Jurkat, Clone E6-1 (cell line): ENCODE measurements at regions not wholly inside any gene's neighbourhood (a gene's known extent, or its start where the extent isn't known, plus 50 kb on each side); places are given as distances from the start of the nearest gene placed in this dataset.
"Not testable (repeated sequence)": the region's sequence is repeated elsewhere in the genome, so short reads cannot be mapped to it uniquely, and the experiment has no call there.

Source experiments
- DNase-seq: peaks from one replicate; pipeline ENCODE4 v3.0.0-alpha.2; 2011; ENCODE audit warnings: low read depth, low spot score
- H3K4me3 ChIP-seq: 2 replicates; pipeline ENCODE4 v1.5.1; 2011; ENCODE audit warnings: mild to moderate bottlenecking, low read length, control low read depth, moderate library complexity

GRCh38 chr2:61690078-61690596 lies 152.0 kb upstream of the XPO1 start:
- no peak overlapping the region for H3K4me3 ChIP-seq

DNA sequence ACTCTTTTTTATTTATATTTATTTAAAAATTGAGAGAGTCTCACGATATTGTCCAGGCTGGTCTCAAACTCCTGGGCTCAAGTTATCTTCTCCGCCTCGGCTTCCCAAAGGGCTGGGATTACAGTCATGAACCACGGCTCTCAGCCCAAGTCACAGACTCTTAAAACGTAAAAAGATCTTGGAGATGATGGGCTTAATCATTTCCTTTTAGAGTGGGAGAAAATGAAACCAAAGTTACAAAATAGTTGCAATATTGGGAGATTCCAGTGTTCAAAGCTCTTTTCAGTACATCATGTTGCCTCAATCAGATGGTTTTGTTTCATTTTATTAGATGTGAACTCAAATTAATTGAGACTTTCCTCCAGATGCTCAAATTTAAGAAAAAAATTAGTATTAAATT lies 151.4 kb upstream of the XPO1 start:
- no peak overlapping the region for H3K4me3 ChIP-seq
- DNase-seq = no peak

More at GRCh38 chr2:61690078-61690596, 152.0 kb upstream of the XPO1 start:
- DNase-seq = no peak

- H3K4me3 ChIP-seq = no peak overlapping the region
- no peak for DNase-seq
These were observed 150.5 kb upstream of the XPO1 start for GRCh38 chr2:61688369-61689334.

DNA sequence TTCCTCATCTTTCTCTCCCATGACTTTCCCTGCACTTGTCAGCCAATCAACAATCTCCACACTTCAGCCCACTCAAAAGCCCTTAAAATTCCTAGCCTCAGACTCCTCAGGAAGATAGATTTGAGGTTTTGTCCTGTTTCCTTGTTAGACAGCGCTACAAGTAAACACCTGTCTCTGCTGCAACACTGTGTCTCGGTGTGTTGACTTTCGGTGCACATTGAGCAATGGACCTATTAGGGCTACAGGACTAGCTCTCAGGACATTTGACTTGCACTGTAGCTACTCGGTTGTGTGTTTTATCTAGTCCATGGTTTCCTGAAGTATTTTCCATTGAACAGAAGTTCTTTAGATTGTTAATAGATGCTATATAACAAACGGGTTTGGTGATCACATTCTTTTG lies 140.9 kb upstream of the XPO1 start:
- no peak for DNase-seq
- H3K4me3 ChIP-seq = no peak overlapping the region

GRCh38 chr2:61677942-61678341 lies 139.8 kb upstream of the XPO1 start:
- H3K4me3 ChIP-seq = no peak overlapping the region
- no peak for DNase-seq

GRCh38 chr2:61677306-61677705 lies 139.2 kb upstream of the XPO1 start:
- no peak for DNase-seq

DNA sequence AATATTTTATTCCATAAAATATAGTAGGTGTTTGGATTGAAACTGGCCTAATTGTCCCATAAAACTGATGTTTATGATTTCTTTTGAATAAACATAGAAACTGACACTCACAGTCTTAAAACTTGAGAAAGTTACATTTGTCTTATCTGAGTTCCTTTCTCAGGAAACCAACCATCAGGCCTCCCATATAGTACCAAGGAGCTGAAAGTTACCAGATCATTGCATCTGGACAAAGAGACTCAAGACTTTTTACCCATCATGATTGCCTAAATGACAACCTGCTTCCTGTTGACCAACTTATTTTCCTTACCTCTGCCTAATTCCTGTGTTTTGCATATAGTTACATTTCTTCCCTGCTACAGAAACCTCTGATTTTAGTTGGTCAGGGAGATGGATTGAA lies 137.0 kb upstream of the XPO1 start:
- H3K4me3 ChIP-seq = no peak overlapping the region
- DNase-seq = no peak

More at GRCh38 chr2:61677306-61677705, 139.2 kb upstream of the XPO1 start:
- H3K4me3 ChIP-seq = no peak overlapping the region

GRCh38 chr2:61671561-61672315 lies 133.6 kb upstream of the XPO1 start:
- H3K4me3 ChIP-seq = no peak overlapping the region
- no peak for DNase-seq

DNA sequence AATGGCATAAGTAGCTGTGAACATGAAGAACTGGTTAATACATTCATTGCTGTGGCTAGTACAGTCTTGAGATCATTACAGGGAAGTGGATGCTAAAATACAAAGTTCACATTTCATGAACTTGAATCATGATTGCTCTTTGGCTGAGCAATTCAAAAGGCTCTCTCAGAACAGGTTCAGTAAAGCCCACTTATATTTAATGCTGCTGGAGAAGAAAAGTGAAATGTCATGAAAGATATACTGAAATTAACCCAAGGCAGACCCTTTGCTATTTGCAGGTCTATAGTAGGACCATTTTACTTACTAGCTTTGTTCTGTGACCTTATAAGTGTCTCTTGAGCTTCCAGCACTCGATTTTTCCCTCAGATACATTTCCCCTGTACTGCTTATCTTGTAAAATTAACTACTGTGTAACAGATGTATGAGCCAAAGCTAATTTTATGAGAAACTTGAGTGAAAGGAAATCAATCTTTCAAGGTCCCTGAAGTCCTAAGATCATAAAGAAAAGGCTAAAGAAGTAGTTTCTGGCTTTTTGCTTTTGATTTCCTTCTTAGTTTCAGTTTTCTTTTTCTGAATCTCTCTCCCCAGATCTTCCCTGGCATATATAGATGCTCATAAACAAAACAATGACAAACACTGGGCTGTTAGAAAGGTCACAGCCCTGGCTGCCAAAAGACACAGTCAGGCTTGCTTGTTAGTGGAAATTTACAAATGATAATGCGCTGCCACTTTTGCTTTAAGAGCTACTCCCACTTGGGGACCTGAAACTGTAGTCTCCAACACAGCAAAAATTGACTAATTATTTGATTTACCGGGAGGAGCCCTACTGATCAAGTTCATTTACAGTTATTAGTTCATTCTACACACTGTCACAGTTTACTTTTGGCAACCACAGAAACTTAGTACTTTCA lies 132.7 kb upstream of the XPO1 start:
- DNase-seq = no peak
- no peak overlapping the region for H3K4me3 ChIP-seq

DNA sequence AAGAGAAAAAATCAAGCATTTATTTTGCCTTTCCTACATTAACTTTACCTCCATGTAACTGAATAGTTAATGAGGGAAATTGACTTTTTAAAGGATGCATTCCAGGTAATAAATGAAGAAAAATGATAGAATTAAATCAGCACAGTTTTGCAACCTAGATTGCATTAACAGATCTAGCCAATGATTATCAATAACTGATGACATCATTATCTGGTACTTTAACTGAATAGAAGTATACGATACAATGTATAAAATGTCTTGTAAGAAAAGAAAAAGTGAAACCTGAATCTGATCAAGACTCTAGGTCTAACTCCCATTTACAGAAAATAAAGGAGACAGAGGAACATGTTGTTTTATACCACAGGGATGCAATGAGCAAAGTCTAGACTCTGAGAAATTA lies 126.0 kb upstream of the XPO1 start:
- no peak for DNase-seq
- no peak overlapping the region for H3K4me3 ChIP-seq

DNA sequence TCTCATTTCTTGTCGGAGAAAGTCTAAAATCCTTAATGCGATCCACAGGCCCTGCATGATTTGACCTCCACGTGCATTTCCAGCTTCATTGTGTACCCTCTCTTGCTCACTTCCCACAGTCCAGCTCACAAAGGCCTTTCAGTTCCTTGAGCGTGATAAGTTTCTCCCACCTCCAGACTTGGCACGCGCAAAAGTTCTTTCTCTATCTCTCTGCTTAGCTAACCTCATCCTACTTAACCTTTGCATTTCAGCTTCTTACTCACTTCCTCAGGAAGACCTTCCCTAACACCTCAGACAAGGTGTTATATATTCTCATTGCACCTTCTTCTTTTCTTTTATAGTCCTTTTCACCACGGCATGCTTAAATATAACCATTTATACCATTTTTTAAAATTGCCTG lies 124.8 kb upstream of the XPO1 start:
- no peak for DNase-seq
- no peak overlapping the region for H3K4me3 ChIP-seq

- DNase-seq = no peak
- no peak overlapping the region for H3K4me3 ChIP-seq
These were observed 122.6 kb upstream of the XPO1 start for GRCh38 chr2:61660511-61661388.

DNA sequence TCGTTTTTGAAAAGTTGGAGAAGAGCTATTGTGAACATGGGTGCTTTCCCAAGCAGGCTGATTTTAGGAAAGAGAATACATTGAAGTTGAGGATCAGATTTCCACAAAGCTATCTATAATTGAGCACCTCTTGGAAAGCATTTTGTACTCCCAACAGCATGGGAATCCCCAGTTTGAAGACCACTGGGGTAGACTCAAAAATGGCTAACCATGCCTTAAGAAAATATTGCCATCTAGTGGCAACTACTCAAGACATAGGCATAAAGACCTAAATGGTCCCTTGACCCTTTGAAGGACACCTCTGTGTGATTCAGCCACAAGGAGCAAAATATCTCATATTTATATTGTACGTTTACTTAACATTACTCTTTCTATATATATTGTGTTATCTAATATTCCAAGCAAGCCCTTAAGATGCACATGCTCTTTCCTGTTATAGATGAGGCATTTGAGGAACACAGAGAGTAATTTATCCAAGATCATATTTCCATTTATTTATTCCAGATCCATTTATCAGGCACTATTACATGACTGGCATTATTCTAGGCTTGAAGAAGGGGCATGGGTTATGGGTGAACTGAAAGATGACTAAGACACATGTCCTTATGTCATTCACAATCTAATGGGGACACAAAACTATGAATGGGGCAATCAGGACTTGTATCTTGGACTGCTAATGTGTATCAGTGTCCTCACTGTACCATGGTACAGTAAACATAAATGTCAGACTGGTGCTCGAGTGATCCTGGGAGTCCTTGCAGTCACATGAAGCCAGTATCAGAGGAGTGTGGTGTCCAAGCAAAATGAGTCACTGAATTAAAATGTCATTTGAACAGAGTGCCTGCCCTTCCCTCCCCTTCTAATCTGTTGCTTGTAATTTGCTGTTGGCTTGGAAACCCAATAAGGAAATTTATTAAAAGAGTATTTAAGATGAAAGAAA lies 121.0 kb upstream of the XPO1 start:
- no peak overlapping the region for H3K4me3 ChIP-seq
- DNase-seq = peak; percentile 8

DNA sequence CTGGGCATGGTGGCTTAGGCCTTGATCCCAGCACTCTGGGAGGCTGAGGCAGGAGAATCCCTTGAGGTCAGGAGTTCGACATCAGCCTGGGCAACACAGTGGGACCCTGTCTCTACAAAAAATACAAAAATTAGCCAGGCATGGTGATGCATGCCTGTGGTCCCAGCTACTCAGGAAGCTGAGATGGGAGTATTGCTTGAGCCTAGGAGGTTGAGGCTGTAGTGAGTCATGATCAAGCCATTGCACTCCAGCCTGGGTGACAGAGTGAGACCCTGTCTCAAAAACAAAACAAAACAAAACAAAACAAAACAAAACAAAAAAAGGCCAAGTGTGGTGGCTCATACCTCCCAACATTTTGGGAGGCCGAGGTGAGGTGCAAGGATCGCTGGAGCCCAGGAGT lies 111.8 kb upstream of the XPO1 start:
- H3K4me3 ChIP-seq, DNase-seq: not testable (repeated sequence)

GRCh38 chr2:61649021-61649420 lies 110.9 kb upstream of the XPO1 start:
- H3K4me3 ChIP-seq = no peak overlapping the region
- no peak for DNase-seq

DNA sequence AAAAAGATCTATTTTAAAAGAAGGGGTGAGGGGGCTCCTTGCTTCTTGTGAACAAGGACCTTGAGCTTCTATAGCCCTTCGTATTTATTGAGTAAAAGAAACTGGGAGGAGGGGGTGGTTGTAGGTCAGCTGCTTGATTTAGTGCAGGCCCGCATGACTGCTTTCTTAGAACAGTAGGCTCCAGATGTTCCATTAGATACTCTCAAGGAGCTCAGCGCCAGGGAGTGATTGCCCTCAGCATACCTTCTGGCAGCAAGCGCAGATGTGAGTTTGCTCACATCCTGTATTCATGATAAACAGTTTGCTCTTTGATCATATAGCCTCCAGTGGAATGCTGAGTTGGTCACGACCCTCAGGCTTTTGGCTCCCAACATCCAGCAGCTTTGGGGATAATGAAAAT lies 108.9 kb upstream of the XPO1 start:
- no peak overlapping the region for H3K4me3 ChIP-seq
- no peak for DNase-seq

- no peak for DNase-seq
- no peak overlapping the region for H3K4me3 ChIP-seq
These were observed 107.8 kb upstream of the XPO1 start for GRCh38 chr2:61645911-61646310.
